ENCODE measurements at regions not wholly inside any gene's neighbourhood (a gene's known extent, or its start where the extent isn't known, plus 50 kb on each side); places are given as distances from the start of the nearest gene placed in this dataset.

- Histone ChIP-seq H3K27ac (ENCODE audit: low read depth, low read length) (no peak overlapping the region), H3K4me2 (ENCODE audit: low read length) (no peak overlapping the region), H3K4me1 (ENCODE audit: control insufficient read depth in 1 of 2, insufficient read depth in 2 of 2, low read length in 2 of 2) (no peaks in the 10 kb centered on the region), H3K36me3 (ENCODE audit: control insufficient read depth in 1 of 2, insufficient read depth in 2 of 2, low read length in 2 of 2) (no peaks in the 10 kb centered on the region), H3K79me2 (ENCODE audit: insufficient read depth, low read length) (no peaks in the 10 kb centered on the region), H3K4me3 (replicated peaks in 1 of 2; ENCODE audit: low read depth in 1 of 2, low read length in 2 of 2) (no peak overlapping the region), H3K9me2 (ENCODE audit: insufficient read depth) (no peaks in the 10 kb centered on the region), H3K9ac (ENCODE audit: low read length) (no peak overlapping the region), H3K27me3 (ENCODE audit: insufficient read depth, low read length) (no peaks in the 10 kb centered on the region), H4K20me1 (ENCODE audit: insufficient read depth) (no peaks in the 10 kb centered on the region), H2AFZ (ENCODE audit: low read depth, low read length, poor library complexity, severe bottlenecking) (no peak overlapping the region), H3K9me3 (ENCODE audit: control insufficient read depth in 1 of 2, insufficient read depth in 1 of 2, low read depth in 1 of 2, low read length in 2 of 2) (no peaks in the 10 kb centered on the region)
- BruUV-seq (replicated peaks) = no TSS peak
- intact Hi-C loops (cut with micrococcal nuclease) = no loop called here
- ATAC-seq (no peak), DNase-seq (ENCODE audit: low read depth, low spot score) (no peak)
- TF ChIP-seq REST (IDR thresholded peaks at IDR 0.05; ENCODE audit: low read depth) = no peak
- no peak for TF ChIP-seq CTCF (IDR thresholded peaks at IDR 0.05 in 2 of 3, conservative IDR thresholded peaks at IDR 0.05 in 1 of 3; ENCODE audit: borderline replicate concordance in 1 of 3, insufficient read depth in 1 of 3, low read depth in 2 of 3, low read length in 2 of 3)
- no peak for TF ChIP-seq RAD21 (IDR thresholded peaks at IDR 0.05; ENCODE audit: low read depth)
- no peak for TF ChIP-seq CEBPB (IDR thresholded peaks at IDR 0.05; ENCODE audit: low read depth)
- TF ChIP-seq FOSL1 (IDR thresholded peaks at IDR 0.05; ENCODE audit: low read depth) = no peak
- TF ChIP-seq EZH2 (IDR thresholded peaks at IDR 0.05) = no peak
- no peak for TF ChIP-seq TCF7L2 (IDR thresholded peaks at IDR 0.05; ENCODE audit: borderline replicate concordance, extremely low read depth, insufficient read depth, insufficient read length)
- TF ChIP-seq EGR1 (IDR thresholded peaks at IDR 0.05; ENCODE audit: low read depth) = no peak
- RAD21 ChIA-PET (ENCODE audit: low non-redundant PET in 1 of 2, low total read pairs in 2 of 2, uncharacterized antibody in 2 of 2, unreplicated experiment in 2 of 2) = no interaction called here
- POLR2A ChIA-PET = no interaction called here
- CTCF ChIA-PET = no interaction called here
Measured at GRCh38 chr13:72146816-72147215, 279.8 kb upstream of the DACH1 start.
